Keratinocyte (primary cell): ENCODE measurements at regions not wholly inside any gene's neighbourhood (a gene's known extent, or its start where the extent isn't known, plus 50 kb on each side); places are given as distances from the start of the nearest gene placed in this dataset.

ENCODE experiments used
- DNase-seq: peaks from one replicate; pipeline ENCODE4 v3.0.0-alpha.2; 2011; ENCODE audit warnings: low read depth, missing footprints, low spot score
- FAIRE-seq: peaks from 2 replicates; lab custom pipeline; 2011; peaks lifted over from hg19 to GRCh38; lab: Jason Lieb, UNC
- H2AFZ ChIP-seq: 2 replicates; pipeline ENCODE4 v1.6.0; 2012; ENCODE audit warnings: low read length, control low read depth, inconsistent platforms; ENCODE audit not compliant: control insufficient read depth
- H3K27ac ChIP-seq: 2 replicates; pipeline ENCODE4 v1.5.1; 2011; ENCODE audit warnings: low read length; ENCODE audit not compliant: control insufficient read depth, insufficient read depth
- H3K27me3 ChIP-seq: 3 replicates; pipeline ENCODE4 v1.6.0; 2011; ENCODE audit warnings: low read length; ENCODE audit not compliant: control insufficient read depth, insufficient read depth; ENCODE audit errors: extremely low read depth
- H3K36me3 ChIP-seq, 2 experiments: 2 replicates in 1 of 2; 3 replicates in 1 of 2; pipeline ENCODE4 v1.5.1; 2011; ENCODE audit warnings: low read length in 2 of 2, mild to moderate bottlenecking in 1 of 2; ENCODE audit not compliant: control insufficient read depth in 2 of 2, insufficient read depth in 2 of 2; ENCODE audit errors: extremely low read depth in 1 of 2
- H3K4me1 ChIP-seq: 3 replicates; pipeline ENCODE4 v1.5.1; 2011; ENCODE audit warnings: low read length; ENCODE audit not compliant: control insufficient read depth, insufficient read depth; ENCODE audit errors: extremely low read depth
- H3K4me2 ChIP-seq: 3 replicates; pipeline ENCODE4 v1.6.0; 2011; ENCODE audit warnings: low read depth, low read length; ENCODE audit not compliant: control insufficient read depth, insufficient read depth; ENCODE audit errors: extremely low read depth
- H3K4me3 ChIP-seq, 3 experiments: fragments of 200-600 bp in 1 of 3; sonication (generic) in 1 of 3; 2 replicates in 2 of 3; 3 replicates in 1 of 3; pipeline ENCODE4 v1.5.1; 2011 to 2016; ENCODE audit warnings: low read length in 3 of 3, mild to moderate bottlenecking in 3 of 3, control low read depth in 2 of 3, inconsistent platforms in 1 of 3, low read depth in 1 of 3, mixed read lengths in 1 of 3, mixed run types in 1 of 3, moderate library complexity in 1 of 3; ENCODE audit not compliant: control insufficient read depth in 2 of 3, insufficient read depth in 2 of 3; ENCODE audit errors: extremely low read depth in 1 of 3
- H3K79me2 ChIP-seq: 2 replicates; pipeline ENCODE4 v1.6.0; 2012; ENCODE audit warnings: low read length; ENCODE audit not compliant: control insufficient read depth, insufficient read depth
- H3K9ac ChIP-seq: 3 replicates; pipeline ENCODE4 v1.6.0; 2011; ENCODE audit warnings: low read length; ENCODE audit not compliant: control insufficient read depth, insufficient read depth; ENCODE audit errors: extremely low read depth
- H3K9me1 ChIP-seq: 3 replicates; pipeline ENCODE4 v1.6.0; 2011; ENCODE audit warnings: low read length; ENCODE audit not compliant: control insufficient read depth, insufficient read depth; ENCODE audit errors: extremely low read depth
- H3K9me3 ChIP-seq: 2 replicates; pipeline ENCODE4 v1.5.1; 2012; ENCODE audit warnings: low read depth, low read length; ENCODE audit not compliant: control insufficient read depth
- H4K20me1 ChIP-seq: 3 replicates; pipeline ENCODE4 v1.6.0; 2011; ENCODE audit warnings: low read length; ENCODE audit not compliant: control insufficient read depth, insufficient read depth; ENCODE audit errors: extremely low read depth
- EZH2 ChIP-seq: IDR thresholded peaks from one replicate; pipeline ENCODE4 v1.6.1; 2012; ENCODE audit warnings: inconsistent platforms, mild to moderate bottlenecking, low read length, moderate library complexity
- dilution Hi-C: fragments of 300-500 bp; cut with MboI; formaldehyde crosslinking; loops from one replicate; pipeline ENCODE4 v1.7.0; 2020; ENCODE audit warnings: low sequenced_read_pairs; ENCODE audit not compliant: extremely low pct_ligation_motif_present
- TF ChIP-seq, protein P1 (sequence below), 3 experiments: IDR thresholded peaks in 1 of 3; conservative IDR thresholded peaks in 1 of 3; optimal IDR thresholded peaks in 1 of 3; 2 replicates in 2 of 3; 3 replicates in 1 of 3; pipeline versions ENCODE3 to v1.5.1; 2011; ENCODE audit warnings: low read length in 3 of 3, mild to moderate bottlenecking in 3 of 3, moderate library complexity in 2 of 3, control low read depth in 1 of 3, inconsistent platforms in 1 of 3; ENCODE audit not compliant: insufficient read depth in 2 of 3; ENCODE audit errors: extremely low read depth in 1 of 3

DNA sequence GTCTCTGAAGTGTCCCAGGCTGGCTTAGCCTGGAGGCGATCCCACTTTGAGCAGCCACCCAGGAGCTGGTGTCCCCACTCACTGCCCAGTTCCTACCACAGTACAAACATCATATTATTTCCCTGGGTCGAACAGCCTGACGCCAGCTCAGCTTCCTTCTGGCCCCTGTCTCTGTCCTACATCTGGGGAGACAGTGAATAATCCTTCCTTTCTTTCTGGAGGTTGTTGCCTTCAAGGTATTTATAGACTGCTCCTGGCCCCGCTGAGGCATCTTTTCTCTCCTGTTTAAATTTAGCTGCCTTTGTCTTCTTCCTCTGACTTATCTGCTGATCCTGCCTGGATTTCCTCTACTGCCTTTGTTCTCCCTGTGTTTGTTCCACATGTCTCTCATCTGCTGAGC, 56.8 kb upstream of the LRRC55 start:
- FAIRE-seq (no peak), DNase-seq (no peak)
- Histone ChIP-seq H3K4me3 (no peak overlapping the region), H3K9ac (no peak overlapping the region), H3K36me3 (no peaks in the 10 kb centered on the region), H2AFZ (no peak overlapping the region), H3K27me3 (no peaks in the 10 kb centered on the region), H4K20me1 (no peaks in the 10 kb centered on the region), H3K9me1 (no peaks in the 10 kb centered on the region), H3K4me1 (no peaks in the 10 kb centered on the region), H3K4me2 (no peak overlapping the region), H3K27ac (no peak overlapping the region), H3K79me2 (no peaks in the 10 kb centered on the region), H3K9me3 (no peaks in the 10 kb centered on the region)
- dilution Hi-C loops = no loop called here
- TF ChIP-seq, protein P1, sequence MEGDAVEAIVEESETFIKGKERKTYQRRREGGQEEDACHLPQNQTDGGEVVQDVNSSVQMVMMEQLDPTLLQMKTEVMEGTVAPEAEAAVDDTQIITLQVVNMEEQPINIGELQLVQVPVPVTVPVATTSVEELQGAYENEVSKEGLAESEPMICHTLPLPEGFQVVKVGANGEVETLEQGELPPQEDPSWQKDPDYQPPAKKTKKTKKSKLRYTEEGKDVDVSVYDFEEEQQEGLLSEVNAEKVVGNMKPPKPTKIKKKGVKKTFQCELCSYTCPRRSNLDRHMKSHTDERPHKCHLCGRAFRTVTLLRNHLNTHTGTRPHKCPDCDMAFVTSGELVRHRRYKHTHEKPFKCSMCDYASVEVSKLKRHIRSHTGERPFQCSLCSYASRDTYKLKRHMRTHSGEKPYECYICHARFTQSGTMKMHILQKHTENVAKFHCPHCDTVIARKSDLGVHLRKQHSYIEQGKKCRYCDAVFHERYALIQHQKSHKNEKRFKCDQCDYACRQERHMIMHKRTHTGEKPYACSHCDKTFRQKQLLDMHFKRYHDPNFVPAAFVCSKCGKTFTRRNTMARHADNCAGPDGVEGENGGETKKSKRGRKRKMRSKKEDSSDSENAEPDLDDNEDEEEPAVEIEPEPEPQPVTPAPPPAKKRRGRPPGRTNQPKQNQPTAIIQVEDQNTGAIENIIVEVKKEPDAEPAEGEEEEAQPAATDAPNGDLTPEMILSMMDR (optimal IDR thresholded peaks at IDR 0.05 in 1 of 3, IDR thresholded peaks at IDR 0.05 in 1 of 3, conservative IDR thresholded peaks at IDR 0.05 in 1 of 3; ENCODE audit: extremely low read depth in 1 of 3, insufficient read depth in 2 of 3, low read length in 3 of 3) = no peak
- no peak for TF ChIP-seq EZH2

GRCh38 chr11:57126766-57127400, 54.9 kb upstream of the LRRC55 start:
- Histone ChIP-seq H4K20me1 (no peaks in the 10 kb centered on the region), H3K36me3 (no peaks in the 10 kb centered on the region), H3K79me2 (no peaks in the 10 kb centered on the region), H3K27ac (no peak overlapping the region), H3K9ac (no peak overlapping the region), H2AFZ (no peak overlapping the region), H3K9me3 (no peaks in the 10 kb centered on the region), H3K27me3 (no peaks in the 10 kb centered on the region), H3K9me1 (no peaks in the 10 kb centered on the region), H3K4me1 (no peaks in the 10 kb centered on the region), H3K4me3 (no peak overlapping the region), H3K4me2 (no peak overlapping the region)
- TF ChIP-seq EZH2 = no peak
- TF ChIP-seq, protein P1 (optimal IDR thresholded peaks at IDR 0.05 in 1 of 3, IDR thresholded peaks at IDR 0.05 in 1 of 3, conservative IDR thresholded peaks at IDR 0.05 in 1 of 3; ENCODE audit: extremely low read depth in 1 of 3, insufficient read depth in 2 of 3, low read length in 3 of 3) = no peak
- dilution Hi-C loops = no loop called here
- FAIRE-seq = no peak
- no peak for DNase-seq
